Prostate gland (tissue), 2 donors: ENCODE measurements at regions not wholly inside any gene's neighbourhood (a gene's known extent, or its start where the extent isn't known, plus 50 kb on each side); places are given as distances from the start of the nearest gene placed in this dataset.

ENCODE experiments used
- CTCF ChIP-seq, 4 experiments: fragments of 200-600 bp in 2 of 4; fragments of 450-650 bp in 2 of 4; sonication (generic) in 2 of 4; IDR thresholded peaks; 1 replicate in 3 of 4; 2 replicates in 1 of 4; pipeline ENCODE4 v1.5.1; 2016 to 2019; ENCODE audit warnings: antibody characterized with exemption in 4 of 4, mild to moderate bottlenecking in 2 of 4, moderate library complexity in 2 of 4
- POLR2A ChIP-seq: fragments of 450-650 bp; IDR thresholded peaks from one replicate; pipeline ENCODE4 v1.6.1; 2016; ENCODE audit warnings: antibody characterized with exemption, mild to moderate bottlenecking

GRCh38 chr16:55240888-55241287 lies 83.1 kb upstream of the IRX6 start:
- no peak for TF ChIP-seq CTCF (IDR thresholded peaks at IDR 0.05)
- TF ChIP-seq POLR2A: no peak
